ENCODE measurements at regions not wholly inside any gene's neighbourhood (a gene's known extent, or its start where the extent isn't known, plus 50 kb on each side); places are given as distances from the start of the nearest gene placed in this dataset.

DNA sequence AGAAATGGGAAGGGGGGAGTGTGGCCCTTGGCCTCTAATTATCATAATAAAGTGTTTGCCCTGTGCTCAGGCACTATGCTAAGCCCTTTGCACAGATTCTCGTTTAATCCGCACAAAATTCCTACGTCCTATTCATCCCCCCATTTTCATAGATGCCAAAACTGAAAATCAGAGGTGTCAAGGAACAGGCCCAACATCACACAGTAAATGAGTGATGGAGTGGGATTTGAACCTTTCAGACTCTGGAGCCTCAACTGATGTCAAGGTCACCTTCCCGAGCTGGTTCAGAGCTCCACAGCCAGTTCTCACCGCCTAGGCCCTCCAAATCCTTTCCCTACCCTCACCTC is 80.7 kb downstream of the IRF2BPL start:
- no peaks in the 10 kb centered on the region for H3K27me3 Mint-ChIP-seq (ENCODE audit: low read depth)
- no peak overlapping the region for H3K4me3 Mint-ChIP-seq
- H3K27ac Mint-ChIP-seq, result no peak overlapping the region
- intact Hi-C loops (cut with micrococcal nuclease), result loop anchor here (1.0 to 2.0 kb wide), 11 partner anchors 8 to 372 kb away; partner anchors contain the start of genes IRF2BPL and POMT2
- CTCF ChIA-PET, result interaction anchor here (0.7 to 2.2 kb wide), 20 partner anchors 8 to 116 kb away, joined by 3 to 30 read pairs (median 3); no protein-coding TSS in a partner anchor
- H3K9me3 Mint-ChIP-seq, result no peaks in the 10 kb centered on the region
- no peaks in the 10 kb centered on the region for H3K36me3 Mint-ChIP-seq (ENCODE audit: low read depth)
- DNase-seq, result no peak
- peaks cover 28% of the 10 kb centered on the region for H3K4me1 Mint-ChIP-seq (ENCODE audit: low read depth)

DNA sequence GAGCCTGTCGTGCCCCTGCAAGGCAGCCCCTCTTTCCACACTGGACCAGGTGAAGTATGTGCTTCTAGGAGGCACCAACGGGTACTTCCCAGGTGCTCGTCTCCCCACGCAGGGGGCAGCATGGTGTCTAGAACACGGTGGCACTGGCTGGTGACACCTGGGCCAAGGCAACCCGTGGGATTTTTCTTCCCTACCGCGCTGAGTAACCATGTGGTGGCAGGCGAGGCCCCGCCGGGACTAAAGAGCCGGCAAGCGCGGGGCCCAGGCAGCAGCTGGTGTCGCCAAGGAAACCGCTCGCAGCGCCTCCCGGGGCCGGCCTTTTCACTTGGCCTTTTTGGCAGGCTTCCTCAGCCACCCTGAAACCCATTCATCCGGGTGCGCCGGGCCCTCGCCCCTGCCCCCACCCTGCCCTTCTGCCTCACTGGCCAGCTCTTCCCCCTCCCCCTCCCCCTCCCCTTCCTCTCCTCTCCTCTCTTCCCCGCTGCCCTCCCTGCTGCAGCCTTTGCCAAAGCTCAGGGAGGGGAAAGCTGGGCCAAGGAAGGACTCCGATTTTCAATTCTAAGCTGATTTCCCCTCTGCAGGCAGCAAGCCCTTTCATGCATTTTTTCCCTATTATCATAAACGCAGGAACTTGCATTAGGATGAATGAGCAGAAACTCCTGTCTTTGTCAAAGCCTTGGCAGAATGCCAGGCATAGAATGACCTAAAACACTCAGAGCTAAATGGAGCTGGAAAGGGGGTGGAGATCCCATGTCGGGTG is 81.2 kb downstream of the IRF2BPL start:
- no peaks in the 10 kb centered on the region for H3K27me3 Mint-ChIP-seq (ENCODE audit: low read depth)
- intact Hi-C loops (cut with micrococcal nuclease), result loop anchor here (1.0 to 2.0 kb wide), 11 partner anchors 9 to 373 kb away; partner anchors contain the start of genes IRF2BPL and POMT2
- H3K4me1 Mint-ChIP-seq (ENCODE audit: low read depth), result peaks cover 33% of the 10 kb centered on the region
- CTCF ChIA-PET, result interaction anchor here (0.7 to 2.2 kb wide), 20 partner anchors 8 to 117 kb away, joined by 3 to 30 read pairs (median 3); no protein-coding TSS in a partner anchor
- peak; percentile 93 for DNase-seq
- H3K9me3 Mint-ChIP-seq, result no peaks in the 10 kb centered on the region
- H3K36me3 Mint-ChIP-seq (ENCODE audit: low read depth), result no peaks in the 10 kb centered on the region
- H3K27ac Mint-ChIP-seq, result peak overlapping the region; percentile 39
- H3K4me3 Mint-ChIP-seq, result no peak overlapping the region

- intact Hi-C loops (cut with micrococcal nuclease), result loop anchor here (1.0 to 2.0 kb wide), 11 partner anchors 10 to 374 kb away; partner anchors contain the start of genes IRF2BPL and POMT2
- Mint-ChIP-seq H3K36me3 (ENCODE audit: low read depth) (no peaks in the 10 kb centered on the region), H3K27me3 (ENCODE audit: low read depth) (no peaks in the 10 kb centered on the region), H3K4me3 (no peak overlapping the region), H3K4me1 (ENCODE audit: low read depth) (peaks cover 37% of the 10 kb centered on the region), H3K9me3 (no peaks in the 10 kb centered on the region), H3K27ac (peak overlapping the region; percentile 26)
- no peak for DNase-seq
- CTCF ChIA-PET, result interaction anchor here (1.1 to 2.2 kb wide), 5 partner anchors 15 to 106 kb away, joined by 5 to 30 read pairs (median 12); no protein-coding TSS in a partner anchor
Measured at GRCh38 chr14:76946753-76947077, 81.8 kb downstream of the IRF2BPL start.

DNA sequence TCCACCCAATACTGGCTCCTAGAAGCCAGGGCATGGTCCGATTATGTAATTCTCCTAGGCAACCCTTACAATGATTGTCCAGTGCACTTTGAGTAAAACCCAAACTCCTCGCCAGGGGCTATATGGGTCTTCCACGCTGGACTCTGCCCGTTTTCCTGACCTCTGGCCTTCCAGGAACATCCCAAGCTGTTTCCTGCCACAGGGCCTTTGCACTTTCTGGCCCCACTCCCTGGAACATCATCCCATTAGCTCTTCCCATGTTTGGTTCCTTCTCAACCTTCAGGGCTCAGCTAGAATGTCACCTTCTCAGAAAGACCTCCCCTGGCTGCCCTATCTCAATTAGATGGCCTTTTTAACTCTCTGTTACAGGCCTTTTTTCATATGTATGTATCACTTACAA is 85.4 kb downstream of the IRF2BPL start:
- Mint-ChIP-seq H3K27ac (no peak overlapping the region), H3K4me3 (no peak overlapping the region), H3K9me3 (no peaks in the 10 kb centered on the region), H3K27me3 (ENCODE audit: low read depth) (no peaks in the 10 kb centered on the region), H3K36me3 (ENCODE audit: low read depth) (no peaks in the 10 kb centered on the region), H3K4me1 (ENCODE audit: low read depth) (peaks cover 26% of the 10 kb centered on the region)
- intact Hi-C loops (cut with micrococcal nuclease), result no loop called here
- DNase-seq, result no peak
- CTCF ChIA-PET, result interaction anchor here (0.5 to 3.4 kb wide), 11 partner anchors 10 to 128 kb away, joined by 3 to 20 read pairs (median 6); no protein-coding TSS in a partner anchor

GRCh38 chr14:76941946-76942805 is 86.3 kb downstream of the IRF2BPL start:
- peak overlapping the region; percentile 8 for H3K27ac Mint-ChIP-seq
- no peak overlapping the region for H3K4me3 Mint-ChIP-seq
- intact Hi-C loops (cut with micrococcal nuclease), result loop anchor here (1.0 kb wide), 2 partner anchors 12 to 29 kb away; no protein-coding TSS in a partner anchor
- CTCF ChIA-PET, result interaction anchor here (0.5 to 3.4 kb wide), 12 partner anchors 11 to 129 kb away, joined by 3 to 20 read pairs (median 6); no protein-coding TSS in a partner anchor
- no peaks in the 10 kb centered on the region for H3K27me3 Mint-ChIP-seq (ENCODE audit: low read depth)
- DNase-seq, result peak; percentile 45
- peaks cover 17% of the 10 kb centered on the region for H3K4me1 Mint-ChIP-seq (ENCODE audit: low read depth)
- no peaks in the 10 kb centered on the region for H3K9me3 Mint-ChIP-seq
- H3K36me3 Mint-ChIP-seq (ENCODE audit: low read depth), result no peaks in the 10 kb centered on the region

GRCh38 chr14:76941544-76941943 is 87.0 kb downstream of the IRF2BPL start:
- Mint-ChIP-seq H3K9me3 (no peaks in the 10 kb centered on the region), H3K4me3 (no peak overlapping the region), H3K4me1 (ENCODE audit: low read depth) (peaks cover 12% of the 10 kb centered on the region), H3K27me3 (ENCODE audit: low read depth) (no peaks in the 10 kb centered on the region), H3K27ac (no peak overlapping the region), H3K36me3 (ENCODE audit: low read depth) (no peaks in the 10 kb centered on the region)
- intact Hi-C loops (cut with micrococcal nuclease), result no loop called here
- DNase-seq, result no peak
- CTCF ChIA-PET, result interaction anchor here (1.1 to 3.4 kb wide), 5 partner anchors 11 to 112 kb away, joined by 3 to 20 read pairs (median 9); no protein-coding TSS in a partner anchor

GRCh38 chr14:76940021-76940760 is 88.3 kb downstream of the IRF2BPL start:
- Mint-ChIP-seq H3K27ac (no peak overlapping the region), H3K4me3 (no peak overlapping the region), H3K36me3 (ENCODE audit: low read depth) (no peaks in the 10 kb centered on the region), H3K9me3 (no peaks in the 10 kb centered on the region), H3K4me1 (ENCODE audit: low read depth) (peaks cover 11% of the 10 kb centered on the region), H3K27me3 (ENCODE audit: low read depth) (no peaks in the 10 kb centered on the region)
- no peak for DNase-seq
- intact Hi-C loops (cut with micrococcal nuclease), result no loop called here
- CTCF ChIA-PET, result interaction anchor here (0.6 to 1.5 kb wide), 5 partner anchors 8 to 108 kb away, joined by 3 to 6 read pairs (median 3); no protein-coding TSS in a partner anchor

GRCh38 chr14:76939015-76939742 is 89.3 kb downstream of the IRF2BPL start:
- no peaks in the 10 kb centered on the region for H3K9me3 Mint-ChIP-seq
- intact Hi-C loops (cut with micrococcal nuclease), result no loop called here
- CTCF ChIA-PET, result interaction anchor here (1.1 to 1.5 kb wide), 4 partner anchors 9 to 109 kb away, joined by 3 to 5 read pairs (median 3); no protein-coding TSS in a partner anchor

GRCh38 chr14:76938092-76938500 is 90.4 kb downstream of the IRF2BPL start:
- no peaks in the 10 kb centered on the region for H3K36me3 Mint-ChIP-seq (ENCODE audit: low read depth)
- H3K9me3 Mint-ChIP-seq, result no peaks in the 10 kb centered on the region
- H3K4me1 Mint-ChIP-seq (ENCODE audit: low read depth), result peaks cover 15% of the 10 kb centered on the region
- no peak overlapping the region for H3K27ac Mint-ChIP-seq
- H3K4me3 Mint-ChIP-seq, result no peak overlapping the region
- DNase-seq, result no peak
- intact Hi-C loops (cut with micrococcal nuclease), result no loop called here
- CTCF ChIA-PET, result interaction anchor here (1.4 kb wide), 1 partner anchor 22 kb away, joined by 3 read pairs; no protein-coding TSS in a partner anchor
- no peaks in the 10 kb centered on the region for H3K27me3 Mint-ChIP-seq (ENCODE audit: low read depth)

More at GRCh38 chr14:76939015-76939742, 89.3 kb downstream of the IRF2BPL start:
- Mint-ChIP-seq H3K4me1 (ENCODE audit: low read depth) (peaks cover 11% of the 10 kb centered on the region), H3K4me3 (no peak overlapping the region), H3K27me3 (ENCODE audit: low read depth) (no peaks in the 10 kb centered on the region), H3K27ac (no peak overlapping the region), H3K36me3 (ENCODE audit: low read depth) (no peaks in the 10 kb centered on the region)
- no peak for DNase-seq

- intact Hi-C loops (cut with micrococcal nuclease), result no loop called here
- Mint-ChIP-seq H3K4me1 (ENCODE audit: low read depth) (peaks cover 13% of the 10 kb centered on the region), H3K9me3 (no peaks in the 10 kb centered on the region), H3K36me3 (ENCODE audit: low read depth) (no peaks in the 10 kb centered on the region), H3K4me3 (no peak overlapping the region), H3K27ac (no peak overlapping the region), H3K27me3 (ENCODE audit: low read depth) (no peaks in the 10 kb centered on the region)
- no peak for DNase-seq
- CTCF ChIA-PET, result interaction anchor here (0.7 to 3.0 kb wide), 5 partner anchors 10 to 116 kb away, joined by 3 to 16 read pairs (median 3); no protein-coding TSS in a partner anchor
Measured at GRCh38 chr14:76937181-76938091, 91.1 kb downstream of the IRF2BPL start.
